GM12874 (cell line): ENCODE measurements at regions not wholly inside any gene's neighbourhood (a gene's known extent, or its start where the extent isn't known, plus 50 kb on each side); places are given as distances from the start of the nearest gene placed in this dataset.

Experiments used
- CTCF ChIP-seq: IDR thresholded peaks from 2 replicates; pipeline ENCODE4 v1.5.1; 2011; ENCODE audit warnings: low read depth, mild to moderate bottlenecking, control low read depth, low read length, moderate library complexity; ENCODE audit not compliant: insufficient read depth

- TF ChIP-seq CTCF, result no peak
Observed at GRCh38 chr7:118563311-118563710, 338.8 kb downstream of the ANKRD7 start.

- TF ChIP-seq CTCF, result no peak
Observed at GRCh38 chr7:118572604-118573003, 348.1 kb downstream of the ANKRD7 start.

- no peak for TF ChIP-seq CTCF
Observed at GRCh38 chr7:118573085-118573484, 348.6 kb downstream of the ANKRD7 start.

GRCh38 chr7:118575393-118575948 is 351.0 kb downstream of the ANKRD7 start:
- TF ChIP-seq CTCF, result no peak

GRCh38 chr7:118580743-118581382 is 356.4 kb downstream of the ANKRD7 start:
- no peak for TF ChIP-seq CTCF

- TF ChIP-seq CTCF, result no peak
Observed at GRCh38 chr7:118583641-118584040, 359.1 kb downstream of the ANKRD7 start.

- no peak for TF ChIP-seq CTCF
Observed at GRCh38 chr7:118586248-118586647, 361.7 kb downstream of the ANKRD7 start.
